ENCODE measurements at regions not wholly inside any gene's neighbourhood (a gene's known extent, or its start where the extent isn't known, plus 50 kb on each side); places are given as distances from the start of the nearest gene placed in this dataset.
"Not testable (repeated sequence)": the region's sequence is repeated elsewhere in the genome, so short reads cannot be mapped to it uniquely, and the experiment has no call there.

DNA sequence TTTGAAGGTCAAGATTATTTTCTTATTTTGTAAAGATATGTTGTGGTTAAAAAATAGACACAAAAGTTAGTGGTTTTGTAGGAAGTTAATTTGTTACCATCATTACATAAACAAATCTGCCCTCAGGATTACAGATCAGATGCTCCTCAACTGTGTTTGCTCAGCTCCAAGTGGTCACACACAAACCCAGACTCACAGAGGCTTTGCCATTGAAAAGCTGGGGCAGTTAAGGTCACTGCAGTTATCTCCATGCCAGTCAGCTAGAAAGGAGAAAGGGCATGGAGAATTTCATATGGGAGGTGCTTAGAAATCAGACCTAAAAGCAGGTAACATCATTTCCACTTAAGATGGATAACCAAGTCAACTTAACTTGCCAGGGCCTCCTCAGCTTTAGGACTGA lies 825.7 kb upstream of the GBE1 start:
- Histone ChIP-seq H2AFZ (no peak overlapping the region), H3K79me2 (ENCODE audit: insufficient read depth) (no peaks in the 10 kb centered on the region), H3K9ac (no peak overlapping the region), H3K4me2 (ENCODE audit: unreplicated experiment) (no peak overlapping the region), H3K4me1 (ENCODE audit: insufficient read depth) (no peaks in the 10 kb centered on the region), H3K36me3 (ENCODE audit: low read depth) (no peaks in the 10 kb centered on the region), H3F3A (ENCODE audit: insufficient read depth) (no peaks in the 10 kb centered on the region), H3K9me3 (ENCODE audit: low read depth) (no peaks in the 10 kb centered on the region), H3K4me3 (no peak overlapping the region), H3K27ac (no peak overlapping the region), H4K20me1 (ENCODE audit: insufficient read depth) (no peaks in the 10 kb centered on the region), H3K9me2 (ENCODE audit: insufficient read depth) (no peaks in the 10 kb centered on the region), H3K27me3 (replicated peaks; ENCODE audit: insufficient read depth) (no peaks in the 10 kb centered on the region)
- no peak for TF ChIP-seq EZH2 (IDR thresholded peaks at IDR 0.05; ENCODE audit: insufficient read depth, poor library complexity, severe bottlenecking)
- in situ Hi-C loops (cut with MboI): no loop called here
- no peak for DNase-seq

DNA sequence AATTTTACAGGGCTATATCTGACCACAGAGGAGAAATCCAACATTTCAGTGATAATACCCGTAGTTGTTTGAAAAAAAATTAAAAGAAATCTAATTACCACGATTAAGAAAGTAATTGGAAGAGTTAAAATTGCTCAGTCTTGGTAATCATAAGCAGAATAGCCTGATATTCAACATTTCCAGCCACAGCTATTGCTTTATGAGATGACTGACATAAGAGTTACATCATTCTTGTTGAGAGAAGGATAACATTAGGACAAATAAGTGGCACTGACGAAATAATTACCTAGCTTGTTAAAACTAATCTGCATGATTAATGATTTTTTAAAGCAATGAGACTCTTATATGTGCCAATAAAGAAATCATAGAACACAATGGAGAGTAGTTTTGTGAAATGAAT lies 825.0 kb upstream of the GBE1 start:
- H3K36me3 ChIP-seq (ENCODE audit: low read depth): no peaks in the 10 kb centered on the region
- no peaks in the 10 kb centered on the region for H3K27me3 ChIP-seq (replicated peaks; ENCODE audit: insufficient read depth)
- no peak overlapping the region for H2AFZ ChIP-seq
- in situ Hi-C loops (cut with MboI): no loop called here
- 2 to 9% methylated on average over 3 of the region's 3 CpGs for WGBS, 2 experiments (ENCODE audit: low coverage in 1 of 2, low lambda C conversion rate in 2 of 2, missing lambda C conversion rate in 2 of 2)
- DNase-seq: no peak
- H3K9ac ChIP-seq: no peak overlapping the region
- H4K20me1 ChIP-seq (ENCODE audit: insufficient read depth): no peaks in the 10 kb centered on the region
- no peak overlapping the region for H3K4me3 ChIP-seq
- H3K4me2 ChIP-seq (ENCODE audit: unreplicated experiment): no peak overlapping the region
- H3K79me2 ChIP-seq (ENCODE audit: insufficient read depth): no peaks in the 10 kb centered on the region
- H3K4me1 ChIP-seq (ENCODE audit: insufficient read depth): no peaks in the 10 kb centered on the region
- no peaks in the 10 kb centered on the region for H3F3A ChIP-seq (ENCODE audit: insufficient read depth)
- H3K9me2 ChIP-seq (ENCODE audit: insufficient read depth): no peaks in the 10 kb centered on the region
- TF ChIP-seq EZH2 (IDR thresholded peaks at IDR 0.05; ENCODE audit: insufficient read depth, poor library complexity, severe bottlenecking): no peak
- TF ChIP-seq EZH2phosphoT487 (IDR thresholded peaks at IDR 0.05; ENCODE audit: insufficient read depth, low read depth): no peak
- no peak overlapping the region for H3K27ac ChIP-seq
- H3K9me3 ChIP-seq (ENCODE audit: low read depth): no peaks in the 10 kb centered on the region

DNA sequence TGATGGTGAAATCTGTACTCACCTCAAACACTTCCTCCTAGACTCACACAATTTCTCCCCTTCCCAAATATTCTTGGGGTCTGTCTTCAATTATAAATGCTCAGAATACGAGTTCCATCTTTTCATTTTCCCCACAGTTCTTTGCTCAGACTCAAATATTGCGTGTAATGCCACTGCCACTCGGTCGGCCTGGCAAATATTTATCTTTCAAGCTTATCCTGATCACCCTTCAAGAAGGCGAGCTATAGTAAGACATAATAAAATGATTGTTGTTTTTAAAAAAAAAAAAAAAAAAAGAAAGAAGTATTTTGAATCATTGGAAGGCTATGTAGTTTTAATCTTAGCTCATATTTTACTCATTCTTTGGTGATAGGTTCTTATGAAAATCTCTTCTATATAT lies 824.6 kb upstream of the GBE1 start:
- H4K20me1 ChIP-seq (ENCODE audit: insufficient read depth); H3K4me3 ChIP-seq; H3K4me2 ChIP-seq (ENCODE audit: unreplicated experiment); H3K79me2 ChIP-seq (ENCODE audit: insufficient read depth); DNase-seq; H3K36me3 ChIP-seq (ENCODE audit: low read depth); H3K27ac ChIP-seq; H3K9me2 ChIP-seq (ENCODE audit: insufficient read depth); H2AFZ ChIP-seq; H3F3A ChIP-seq (ENCODE audit: insufficient read depth); H3K9ac ChIP-seq; in situ Hi-C loops (cut with MboI); H3K9me3 ChIP-seq (ENCODE audit: low read depth); H3K4me1 ChIP-seq (ENCODE audit: insufficient read depth); H3K27me3 ChIP-seq (replicated peaks; ENCODE audit: insufficient read depth): not testable (repeated sequence)
- WGBS, 2 experiments (ENCODE audit: low coverage in 1 of 2, low lambda C conversion rate in 2 of 2, missing lambda C conversion rate in 2 of 2): 29 to 35% methylated on average over 5 of the region's 5 CpGs

DNA sequence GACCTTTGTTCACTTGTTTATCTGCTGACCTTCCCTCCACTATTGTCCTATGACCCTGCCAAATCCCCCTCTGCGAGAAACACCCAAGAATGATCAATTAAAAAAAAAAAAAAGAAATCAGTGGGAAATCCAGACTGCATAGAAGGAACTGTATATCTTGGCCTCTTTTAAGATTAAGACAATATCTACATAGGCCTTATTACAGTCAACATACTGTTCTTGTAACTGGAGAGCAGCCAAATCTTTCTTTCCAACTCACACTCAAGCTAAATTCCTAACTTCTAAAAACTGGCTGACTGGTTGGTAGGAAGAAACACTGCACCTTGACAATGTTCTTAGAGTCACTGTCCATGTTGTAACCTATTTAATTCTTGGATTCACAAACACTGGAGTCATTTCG lies 824.1 kb upstream of the GBE1 start:
- H3F3A ChIP-seq (ENCODE audit: insufficient read depth); H3K9ac ChIP-seq; H3K27me3 ChIP-seq (replicated peaks; ENCODE audit: insufficient read depth); H4K20me1 ChIP-seq (ENCODE audit: insufficient read depth); in situ Hi-C loops (cut with MboI); H3K4me2 ChIP-seq (ENCODE audit: unreplicated experiment); H3K4me1 ChIP-seq (ENCODE audit: insufficient read depth); H2AFZ ChIP-seq; H3K79me2 ChIP-seq (ENCODE audit: insufficient read depth); H3K9me3 ChIP-seq (ENCODE audit: low read depth); H3K4me3 ChIP-seq; H3K36me3 ChIP-seq (ENCODE audit: low read depth); DNase-seq; H3K9me2 ChIP-seq (ENCODE audit: insufficient read depth); H3K27ac ChIP-seq: not testable (repeated sequence)
- 6 to 10% methylated on average over 1 to 2 of the region's 2 CpGs for WGBS, 2 experiments (ENCODE audit: low coverage in 1 of 2, low lambda C conversion rate in 2 of 2, missing lambda C conversion rate in 2 of 2)

DNA sequence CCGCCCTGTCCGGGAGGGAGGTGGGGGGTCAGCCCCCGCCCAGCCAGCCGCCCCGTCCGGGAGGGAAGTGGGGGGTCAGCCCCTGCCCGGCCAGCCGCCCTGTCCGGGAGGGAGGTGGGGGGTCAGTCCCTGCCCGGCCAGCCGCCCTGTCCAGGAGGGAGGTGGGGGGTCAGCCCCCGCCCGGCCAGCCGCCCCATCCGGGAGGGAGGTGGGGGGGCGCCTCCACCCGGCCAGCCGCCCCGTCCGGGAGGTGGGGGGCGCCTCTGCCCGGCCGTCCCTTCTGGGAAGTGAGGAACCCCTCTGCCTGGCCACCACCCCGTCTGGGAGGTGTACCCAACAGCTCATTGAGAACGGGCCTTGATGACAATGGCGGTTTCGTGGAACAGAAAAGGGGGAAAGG lies 823.4 kb upstream of the GBE1 start:
- H4K20me1 ChIP-seq (ENCODE audit: insufficient read depth); H2AFZ ChIP-seq; H3K9ac ChIP-seq; DNase-seq; H3K9me2 ChIP-seq (ENCODE audit: insufficient read depth); H3K36me3 ChIP-seq (ENCODE audit: low read depth); H3K79me2 ChIP-seq (ENCODE audit: insufficient read depth); H3K9me3 ChIP-seq (ENCODE audit: low read depth); H3F3A ChIP-seq (ENCODE audit: insufficient read depth); H3K4me2 ChIP-seq (ENCODE audit: unreplicated experiment); H3K4me1 ChIP-seq (ENCODE audit: insufficient read depth); H3K4me3 ChIP-seq; H3K27me3 ChIP-seq (replicated peaks; ENCODE audit: insufficient read depth); H3K27ac ChIP-seq; in situ Hi-C loops (cut with MboI): not testable (repeated sequence)
- WGBS, 2 experiments (ENCODE audit: low coverage in 1 of 2, low lambda C conversion rate in 2 of 2, missing lambda C conversion rate in 2 of 2): 54 to 81% methylated on average over 3 to 12 of the region's 27 CpGs

DNA sequence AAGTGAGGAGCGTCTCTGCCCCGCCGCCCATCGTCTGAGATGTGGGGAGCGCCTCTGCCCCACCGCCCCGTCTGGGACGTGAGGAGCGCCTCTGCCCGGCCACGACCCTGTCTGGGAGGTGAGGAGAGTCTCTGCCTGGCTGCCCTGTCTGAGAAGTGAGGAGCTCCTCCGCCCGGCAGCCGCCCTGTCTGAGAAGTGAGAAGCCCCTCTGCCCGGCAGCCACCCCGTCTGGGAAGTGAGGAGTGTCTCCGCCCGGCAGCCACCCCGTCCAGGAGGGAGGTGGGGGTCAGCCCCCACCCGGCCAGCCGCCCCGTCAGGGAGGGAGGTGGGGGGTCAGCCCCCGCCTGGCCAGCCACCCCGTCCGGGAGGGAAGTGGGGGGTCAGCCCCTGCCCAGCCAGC lies 823.0 kb upstream of the GBE1 start:
- H3K9me2 ChIP-seq (ENCODE audit: insufficient read depth); H3K79me2 ChIP-seq (ENCODE audit: insufficient read depth); H3F3A ChIP-seq (ENCODE audit: insufficient read depth); H3K4me1 ChIP-seq (ENCODE audit: insufficient read depth); in situ Hi-C loops (cut with MboI); H3K9ac ChIP-seq; H3K27ac ChIP-seq; H4K20me1 ChIP-seq (ENCODE audit: insufficient read depth); DNase-seq; H3K27me3 ChIP-seq (replicated peaks; ENCODE audit: insufficient read depth); H2AFZ ChIP-seq; H3K9me3 ChIP-seq (ENCODE audit: low read depth); H3K4me2 ChIP-seq (ENCODE audit: unreplicated experiment); H3K4me3 ChIP-seq; H3K36me3 ChIP-seq (ENCODE audit: low read depth): not testable (repeated sequence)
- WGBS, 2 experiments (ENCODE audit: low coverage in 1 of 2, low lambda C conversion rate in 2 of 2, missing lambda C conversion rate in 2 of 2): 88% methylated on average over 20 of the region's 25 CpGs; no CpG with 5 or more reads in 1 of the 2 experiments
